ENCODE measurements at regions not wholly inside any gene's neighbourhood (a gene's known extent, or its start where the extent isn't known, plus 50 kb on each side); places are given as distances from the start of the nearest gene placed in this dataset.

GRCh38 chr19:27758626-27759505, 1454.1 kb downstream of the UQCRFS1 start (continued):
- no peak for TF ChIP-seq FOXP4 (CRISPR knock-in tag; IDR thresholded peaks at IDR 0.05)

GRCh38 chr19:27754700-27755099, 1458.3 kb downstream of the UQCRFS1 start:
- ATAC-seq (no peak), DNase-seq (ENCODE audit: low spot score) (no peak)
- no peaks in the 10 kb centered on the region for H3K4me1 Mint-ChIP-seq
- H3K4me3 Mint-ChIP-seq, result no peak overlapping the region
- H3K27ac Mint-ChIP-seq, result no peak overlapping the region
- peaks cover 93% of the 10 kb centered on the region for H3K27me3 Mint-ChIP-seq (ENCODE audit: low read depth)
- H3K36me3 Mint-ChIP-seq, result peaks cover 49% of the 10 kb centered on the region
- no peak for TF ChIP-seq TEAD1 (CRISPR knock-in tag; IDR thresholded peaks at IDR 0.05)
- no peak for TF ChIP-seq FOXJ3 (CRISPR knock-in tag; IDR thresholded peaks at IDR 0.05; ENCODE audit: borderline replicate concordance)
- no peak for TF ChIP-seq STAT6 (CRISPR knock-in tag; conservative IDR thresholded peaks at IDR 0.05; ENCODE audit: low read depth)
- no peak for TF ChIP-seq NR3C1 (CRISPR knock-in tag; conservative IDR thresholded peaks at IDR 0.05; ENCODE audit: low read depth)
- no peak for TF ChIP-seq OVOL2 (CRISPR knock-in tag; IDR thresholded peaks at IDR 0.05; ENCODE audit: borderline replicate concordance)
- H3K9me3 Mint-ChIP-seq, result peaks cover 84% of the 10 kb centered on the region
- ChIA-PET POLR2A (no interaction called here), CTCF (no interaction called here)

GRCh38 chr19:27753622-27754021, 1459.3 kb downstream of the UQCRFS1 start:
- H3K36me3 Mint-ChIP-seq, result peaks cover 46% of the 10 kb centered on the region
- no peaks in the 10 kb centered on the region for H3K4me1 Mint-ChIP-seq
- DNase-seq (ENCODE audit: low spot score), result no peak
- ChIA-PET CTCF (no interaction called here), POLR2A (no interaction called here)
- ATAC-seq, result no peak
- H3K27me3 Mint-ChIP-seq (ENCODE audit: low read depth), result peaks cover 90% of the 10 kb centered on the region
- no peak overlapping the region for H3K27ac Mint-ChIP-seq
- H3K9me3 Mint-ChIP-seq, result peaks cover 82% of the 10 kb centered on the region
- H3K4me3 Mint-ChIP-seq, result no peak overlapping the region
- TF ChIP-seq TEAD1 (CRISPR knock-in tag; IDR thresholded peaks at IDR 0.05) (no peak), SOX15 (CRISPR knock-in tag; IDR thresholded peaks at IDR 0.05) (no peak), SMAD3 (CRISPR knock-in tag; IDR thresholded peaks at IDR 0.05; ENCODE audit: borderline replicate concordance) (no peak), FOXJ3 (CRISPR knock-in tag; IDR thresholded peaks at IDR 0.05; ENCODE audit: borderline replicate concordance) (no peak), ZNF416 (CRISPR knock-in tag; IDR thresholded peaks at IDR 0.05) (no peak), EMX1 (CRISPR knock-in tag; IDR thresholded peaks at IDR 0.05) (no peak)

- peaks cover 90% of the 10 kb centered on the region for H3K27me3 Mint-ChIP-seq (ENCODE audit: low read depth)
Observed at GRCh38 chr19:27752530-27753184, 1460.3 kb downstream of the UQCRFS1 start.

GRCh38 chr19:27751044-27751391, 1461.9 kb downstream of the UQCRFS1 start:
- H3K9me3 Mint-ChIP-seq, result peaks cover 81% of the 10 kb centered on the region
- no peak overlapping the region for H3K4me3 Mint-ChIP-seq
- DNase-seq (ENCODE audit: low spot score), result no peak
- ChIA-PET CTCF (no interaction called here), POLR2A (no interaction called here)
- H3K27me3 Mint-ChIP-seq (ENCODE audit: low read depth), result peaks cover 88% of the 10 kb centered on the region
- peaks cover 4% of the 10 kb centered on the region for H3K4me1 Mint-ChIP-seq
- ATAC-seq, result no peak
- H3K27ac Mint-ChIP-seq, result no peak overlapping the region
- peaks cover 46% of the 10 kb centered on the region for H3K36me3 Mint-ChIP-seq
- TF ChIP-seq NR1H2 (CRISPR knock-in tag; IDR thresholded peaks at IDR 0.05) (no peak), ZNF512 (CRISPR knock-in tag; IDR thresholded peaks at IDR 0.05; ENCODE audit: borderline replicate concordance) (no peak), GRHL2 (CRISPR knock-in tag; IDR thresholded peaks at IDR 0.05; ENCODE audit: insufficient replicate concordance, severe bottlenecking) (no peak), SP1 (CRISPR knock-in tag; conservative IDR thresholded peaks at IDR 0.05) (no peak), ZNF423 (CRISPR knock-in tag; IDR thresholded peaks at IDR 0.05) (no peak), HMGXB4 (CRISPR knock-in tag; IDR thresholded peaks at IDR 0.05) (no peak), NFE2L1 (CRISPR knock-in tag; IDR thresholded peaks at IDR 0.05) (no peak), RELA (CRISPR knock-in tag; IDR thresholded peaks at IDR 0.05; ENCODE audit: borderline replicate concordance) (no peak)

More at GRCh38 chr19:27752530-27753184, 1460.3 kb downstream of the UQCRFS1 start:
- peaks cover under 1% of the 10 kb centered on the region; the same call in 1 of the 2 replicates for H3K4me1 Mint-ChIP-seq
- no peak overlapping the region for H3K27ac Mint-ChIP-seq
- ChIA-PET CTCF (no interaction called here), POLR2A (no interaction called here)
- ATAC-seq (no peak), DNase-seq (ENCODE audit: low spot score) (no peak)
- no peak for TF ChIP-seq TCF7 (CRISPR knock-in tag; IDR thresholded peaks at IDR 0.05; ENCODE audit: low read depth)
- H3K9me3 Mint-ChIP-seq, result peaks cover 81% of the 10 kb centered on the region
- no peak overlapping the region for H3K4me3 Mint-ChIP-seq
- peaks cover 47% of the 10 kb centered on the region for H3K36me3 Mint-ChIP-seq

All from WTC11 (cell line).